ENCODE measurements at regions not wholly inside any gene's neighbourhood (a gene's known extent, or its start where the extent isn't known, plus 50 kb on each side); places are given as distances from the start of the nearest gene placed in this dataset.

- TF ChIP-seq TARDBP (IDR thresholded peaks at IDR 0.05) (no peak), ELF4 (IDR thresholded peaks at IDR 0.05) (no peak), LEF1 (IDR thresholded peaks at IDR 0.05; ENCODE audit: borderline replicate concordance) (no peak), FOXM1 (IDR thresholded peaks at IDR 0.05; ENCODE audit: borderline replicate concordance) (no peak), ZNF384 (IDR thresholded peaks at IDR 0.05) (no peak), CTBP1 (IDR thresholded peaks at IDR 0.05; ENCODE audit: borderline replicate concordance) (no peak), ARNT (IDR thresholded peaks at IDR 0.05) (no peak), FOXA1 (IDR thresholded peaks at IDR 0.05) (no peak), HDGF (IDR thresholded peaks at IDR 0.05; ENCODE audit: borderline replicate concordance) (no peak), BHLHE40 (IDR thresholded peaks at IDR 0.05; ENCODE audit: borderline replicate concordance) (no peak), SP1 (IDR thresholded peaks at IDR 0.05) (no peak), FOXK2 (IDR thresholded peaks at IDR 0.05) (no peak), L3MBTL2 (conservative IDR thresholded peaks at IDR 0.05) (no peak), NFRKB (IDR thresholded peaks at IDR 0.05) (no peak), PKNOX1 (IDR thresholded peaks at IDR 0.05) (no peak), SUZ12 (IDR thresholded peaks at IDR 0.05) (no peak)
- POLR2A ChIA-PET = no interaction called here
- CTCF ChIA-PET = interaction anchor here (0.8 kb wide), 1 partner anchor 12 kb away, joined by 3 read pairs; no protein-coding TSS in a partner anchor
- no peak for DNase-seq (ENCODE audit: extremely low spot score)
Measured at GRCh38 chr11:134856056-134856971, 444.3 kb upstream of the B3GAT1 start.

- ChIA-PET POLR2A (no interaction called here), CTCF (no interaction called here)
- TF ChIP-seq LEF1 (IDR thresholded peaks at IDR 0.05; ENCODE audit: borderline replicate concordance) (no peak), SUZ12 (IDR thresholded peaks at IDR 0.05) (no peak), TARDBP (IDR thresholded peaks at IDR 0.05) (no peak), PKNOX1 (IDR thresholded peaks at IDR 0.05) (no peak)
- DNase-seq (ENCODE audit: extremely low spot score) = no peak
Measured at GRCh38 chr11:134853992-134854991, 442.2 kb upstream of the B3GAT1 start.

GRCh38 chr11:134851503-134852224, 439.6 kb upstream of the B3GAT1 start:
- peak; percentile 23 for DNase-seq (ENCODE audit: extremely low spot score)
- POLR2A ChIA-PET = interaction anchor here (1.4 kb wide), 1 partner anchor 10 kb away, joined by 3 read pairs; no protein-coding TSS in a partner anchor
- CTCF ChIA-PET = interaction anchor here (1.0 kb wide), 1 partner anchor 17 kb away, joined by 4 read pairs; no protein-coding TSS in a partner anchor

- ChIA-PET CTCF (no interaction called here), POLR2A (no interaction called here)
- TF ChIP-seq ELF4 (IDR thresholded peaks at IDR 0.05) = no peak
- TF ChIP-seq FOXM1 (IDR thresholded peaks at IDR 0.05; ENCODE audit: borderline replicate concordance) = no peak
- no peak for TF ChIP-seq TARDBP (IDR thresholded peaks at IDR 0.05)
- TF ChIP-seq L3MBTL2 (conservative IDR thresholded peaks at IDR 0.05) = no peak
- no peak for DNase-seq (ENCODE audit: extremely low spot score)
Measured at GRCh38 chr11:134850566-134850965, 438.5 kb upstream of the B3GAT1 start.

GRCh38 chr11:134849833-134850232, 437.8 kb upstream of the B3GAT1 start:
- no peak for TF ChIP-seq SUZ12 (IDR thresholded peaks at IDR 0.05)
- no peak for TF ChIP-seq ARNT (IDR thresholded peaks at IDR 0.05)
- no peak for TF ChIP-seq ZNF384 (IDR thresholded peaks at IDR 0.05)
- TF ChIP-seq FOXA1 (IDR thresholded peaks at IDR 0.05) = no peak
- TF ChIP-seq LEF1 (IDR thresholded peaks at IDR 0.05; ENCODE audit: borderline replicate concordance) = no peak
- TF ChIP-seq BHLHE40 (IDR thresholded peaks at IDR 0.05; ENCODE audit: borderline replicate concordance) = no peak
- TF ChIP-seq PKNOX1 (IDR thresholded peaks at IDR 0.05) = no peak
- TF ChIP-seq L3MBTL2 (conservative IDR thresholded peaks at IDR 0.05) = no peak
- TF ChIP-seq TARDBP (IDR thresholded peaks at IDR 0.05) = no peak
- TF ChIP-seq CTBP1 (IDR thresholded peaks at IDR 0.05; ENCODE audit: borderline replicate concordance) = no peak
- no peak for TF ChIP-seq HDGF (IDR thresholded peaks at IDR 0.05; ENCODE audit: borderline replicate concordance)
- TF ChIP-seq FOXK2 (IDR thresholded peaks at IDR 0.05) = no peak
- no peak for TF ChIP-seq SP1 (IDR thresholded peaks at IDR 0.05)
- no peak for TF ChIP-seq ELF4 (IDR thresholded peaks at IDR 0.05)
- no peak for TF ChIP-seq FOXM1 (IDR thresholded peaks at IDR 0.05; ENCODE audit: borderline replicate concordance)
- no peak for TF ChIP-seq NFRKB (IDR thresholded peaks at IDR 0.05)
- ChIA-PET POLR2A (no interaction called here), CTCF (interaction anchor here (0.9 kb wide), 1 partner anchor 124 kb away, joined by 3 read pairs; no protein-coding TSS in a partner anchor)
- DNase-seq (ENCODE audit: extremely low spot score) = no peak
